Smooth muscle cell (in vitro differentiated cells): ENCODE measurements at regions not wholly inside any gene's neighbourhood (a gene's known extent, or its start where the extent isn't known, plus 50 kb on each side); places are given as distances from the start of the nearest gene placed in this dataset.

Experiments used
- DNase-seq: peaks from one replicate; lab custom pipeline; 2025; ENCODE audit not compliant: unreplicated experiment; lab: John Stamatoyannopoulos, UW
- H2AFZ ChIP-seq: fragments of 200-600 bp; sonication (generic); 2 replicates; pipeline ENCODE4 v1.6.0; 2016; ENCODE audit warnings: antibody characterized with exemption, low read depth, mild to moderate bottlenecking
- H3F3A ChIP-seq: fragments of 200-600 bp; sonication (generic); 2 replicates; pipeline ENCODE4 v1.6.0; 2017; ENCODE audit warnings: antibody characterized with exemption, low read depth
- H3K27ac ChIP-seq: fragments of 200-600 bp; sonication (generic); 2 replicates; pipeline ENCODE4 v1.5.1; 2016; ENCODE audit warnings: low read depth, mild to moderate bottlenecking
- H3K27me3 ChIP-seq: fragments of 200-600 bp; sonication (generic); 2 replicates; pipeline ENCODE4 v1.6.1; 2016; ENCODE audit warnings: low read depth, mild to moderate bottlenecking
- H3K36me3 ChIP-seq: fragments of 200-600 bp; sonication (generic); 2 replicates; pipeline ENCODE4 v1.5.1; 2016; ENCODE audit warnings: low read depth
- H3K4me1 ChIP-seq: fragments of 200-600 bp; sonication (generic); 2 replicates; pipeline ENCODE4 v1.5.1; 2016; ENCODE audit warnings: low read depth
- H3K4me2 ChIP-seq: fragments of 200-600 bp; sonication (generic); 2 replicates; pipeline ENCODE4 v1.6.0; 2016; ENCODE audit warnings: mild to moderate bottlenecking
- H3K4me3 ChIP-seq: fragments of 200-600 bp; sonication (generic); 2 replicates; pipeline ENCODE4 v1.5.1; 2016; ENCODE audit warnings: mild to moderate bottlenecking
- H3K79me2 ChIP-seq: fragments of 200-600 bp; sonication (generic); 2 replicates; pipeline ENCODE4 v1.6.0; 2016; ENCODE audit warnings: low read depth, mild to moderate bottlenecking
- H3K9ac ChIP-seq: fragments of 200-600 bp; sonication (generic); 2 replicates; pipeline ENCODE4 v1.6.0; 2016; ENCODE audit warnings: low read depth
- H3K9me3 ChIP-seq: fragments of 200-600 bp; sonication (generic); replicated peaks from 2 replicates; pipeline ENCODE4 v1.5.1; 2016; ENCODE audit warnings: low read depth
- H4K20me1 ChIP-seq: fragments of 200-600 bp; sonication (generic); 2 replicates; pipeline ENCODE4 v1.6.0; 2016; ENCODE audit warnings: low read depth
- CTCF ChIP-seq: fragments of 200-600 bp; sonication (generic); IDR thresholded peaks from 2 replicates; pipeline ENCODE4 v1.5.1; 2017; ENCODE audit warnings: borderline replicate concordance, mild to moderate bottlenecking, antibody characterized with exemption; ENCODE audit not compliant: insufficient read depth, poor library complexity, severe bottlenecking
- WGBS: methylation state at CpG from one replicate; pipeline ENCODE4 v1.1.7; 2016; ENCODE audit warnings: low lambda C conversion rate; 5-methylcytosine and 5-hydroxymethylcytosine counted together

GRCh38 chr3:3666664-3667063 lies 132.6 kb upstream of the LRRN1 start:
- Histone ChIP-seq H3K27me3 (no peaks in the 10 kb centered on the region), H3K9ac (no peak overlapping the region), H4K20me1 (no peaks in the 10 kb centered on the region), H3K36me3 (no peaks in the 10 kb centered on the region), H3K4me2 (no peak overlapping the region), H3K27ac (no peak overlapping the region), H3K4me3 (no peak overlapping the region), H3F3A (peaks cover 5% of the 10 kb centered on the region), H3K4me1 (no peaks in the 10 kb centered on the region), H3K9me3 (no peaks in the 10 kb centered on the region), H3K79me2 (no peaks in the 10 kb centered on the region), H2AFZ (no peak overlapping the region)
- no peak for TF ChIP-seq CTCF
- WGBS = 70% methylated on average over 3 of the region's 3 CpGs
- no peak for DNase-seq

- TF ChIP-seq CTCF = no peak
- Histone ChIP-seq H3K4me1 (no peaks in the 10 kb centered on the region), H3K36me3 (no peaks in the 10 kb centered on the region), H3K79me2 (no peaks in the 10 kb centered on the region), H3K9ac (no peak overlapping the region), H3K4me3 (no peak overlapping the region), H3K27me3 (no peaks in the 10 kb centered on the region), H3K4me2 (no peak overlapping the region), H2AFZ (no peak overlapping the region), H3K9me3 (no peaks in the 10 kb centered on the region), H4K20me1 (no peaks in the 10 kb centered on the region), H3K27ac (no peak overlapping the region), H3F3A (peaks cover 5% of the 10 kb centered on the region)
- 83% methylated on average over 13 of the region's 13 CpGs for WGBS
- no peak for DNase-seq
Measured at GRCh38 chr3:3665961-3666640, 133.1 kb upstream of the LRRN1 start.

GRCh38 chr3:3665546-3665945 lies 133.7 kb upstream of the LRRN1 start:
- no peaks in the 10 kb centered on the region for H3K9me3 ChIP-seq
- H3K4me1 ChIP-seq = no peaks in the 10 kb centered on the region
- TF ChIP-seq CTCF = no peak
- H3K4me2 ChIP-seq = peak overlapping the region; percentile 18
- H3K36me3 ChIP-seq = no peaks in the 10 kb centered on the region
- peak overlapping the region; percentile 29 for H3K9ac ChIP-seq
- peak overlapping the region; percentile 76 for H3K27ac ChIP-seq
- H4K20me1 ChIP-seq = no peaks in the 10 kb centered on the region
- H3F3A ChIP-seq = peaks cover 5% of the 10 kb centered on the region
- H3K4me3 ChIP-seq = no peak overlapping the region
- no peak overlapping the region for H2AFZ ChIP-seq
- 36% methylated on average over 2 of the region's 2 CpGs for WGBS
- DNase-seq = no peak
- H3K27me3 ChIP-seq = no peaks in the 10 kb centered on the region
- H3K79me2 ChIP-seq = no peaks in the 10 kb centered on the region

- peaks cover 5% of the 10 kb centered on the region for H3F3A ChIP-seq
- H3K4me1 ChIP-seq = no peaks in the 10 kb centered on the region
- no peaks in the 10 kb centered on the region for H3K36me3 ChIP-seq
- no peak for TF ChIP-seq CTCF
- H2AFZ ChIP-seq = no peak overlapping the region
- H3K27me3 ChIP-seq = no peaks in the 10 kb centered on the region
- H3K27ac ChIP-seq = peak overlapping the region; percentile 76
- H3K4me3 ChIP-seq = no peak overlapping the region
- WGBS = 26% methylated on average over 5 of the region's 5 CpGs
- H3K79me2 ChIP-seq = no peaks in the 10 kb centered on the region
- H3K9me3 ChIP-seq = no peaks in the 10 kb centered on the region
- DNase-seq = no peak
- no peak overlapping the region for H3K9ac ChIP-seq
- H3K4me2 ChIP-seq = peak overlapping the region; percentile 18
- H4K20me1 ChIP-seq = no peaks in the 10 kb centered on the region
Measured at GRCh38 chr3:3664935-3665334, 134.3 kb upstream of the LRRN1 start.
